ENCODE measurements at regions not wholly inside any gene's neighbourhood (a gene's known extent, or its start where the extent isn't known, plus 50 kb on each side); places are given as distances from the start of the nearest gene placed in this dataset.

DNA sequence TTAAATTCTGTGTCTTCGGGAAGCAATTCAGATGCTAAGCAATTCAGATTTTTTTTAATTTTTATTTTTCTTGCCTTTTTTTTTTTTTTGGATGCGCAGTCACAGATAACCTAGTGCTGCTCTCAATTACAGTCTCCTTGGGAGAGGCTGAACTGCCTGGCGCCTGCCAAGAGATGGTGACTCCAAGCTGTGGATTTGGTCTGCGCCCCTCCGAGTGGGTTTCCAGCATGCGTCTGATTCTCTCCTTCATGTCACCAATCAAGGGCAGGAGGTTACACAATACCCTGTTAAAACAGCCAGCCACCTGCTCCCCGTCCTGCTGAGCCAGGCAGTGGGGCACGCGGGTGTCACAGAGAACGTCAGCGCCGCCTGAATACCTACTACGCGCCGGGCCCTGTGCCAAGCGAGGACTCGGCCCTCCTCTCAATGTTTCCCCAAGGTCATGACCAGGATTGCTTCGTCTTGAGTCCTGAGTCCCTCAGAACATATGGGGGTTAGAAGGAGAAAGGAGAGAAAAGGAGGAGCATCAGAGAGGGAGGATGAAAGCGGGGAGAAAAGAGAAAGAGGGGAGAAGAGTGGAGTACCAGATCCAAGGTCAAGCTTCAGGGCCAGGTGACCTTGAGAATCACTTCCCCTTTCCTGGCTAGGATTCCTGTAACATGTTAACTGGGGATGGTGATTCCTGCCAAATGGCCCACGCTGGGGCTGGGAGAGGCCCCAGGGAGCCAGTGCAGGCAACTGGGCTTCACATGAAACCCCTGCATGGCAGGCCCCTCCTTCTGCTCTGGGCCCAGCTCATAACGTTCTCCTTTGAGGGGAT is 213.6 kb downstream of the URI1 start:
- Histone ChIP-seq H3K79me2 (ENCODE audit: control insufficient read depth, low read length) (no peaks in the 10 kb centered on the region), H3K4me2 (ENCODE audit: low read length) (no peak overlapping the region), H3K36me3 (ENCODE audit: control insufficient read depth, low read length) (no peaks in the 10 kb centered on the region), H3K27me3 (ENCODE audit: control insufficient read depth, low read length) (no peaks in the 10 kb centered on the region), H3K27ac (ENCODE audit: low read depth, low read length) (no peak overlapping the region), H3F3A (ENCODE audit: control insufficient read depth, insufficient read depth) (no peaks in the 10 kb centered on the region), H3K4me3 (ENCODE audit: low read length) (no peak overlapping the region), H3K9me2 (replicated peaks; ENCODE audit: control insufficient read depth, low read length) (no peaks in the 10 kb centered on the region), H3K9me3 (ENCODE audit: control insufficient read depth, insufficient read depth, low read length) (no peaks in the 10 kb centered on the region), H3K4me1 (ENCODE audit: control insufficient read depth, low read length) (peaks cover 14% of the 10 kb centered on the region), H4K20me1 (ENCODE audit: control insufficient read depth, insufficient read depth, low read depth, low read length) (no peaks in the 10 kb centered on the region)
- TF ChIP-seq, protein P1, sequence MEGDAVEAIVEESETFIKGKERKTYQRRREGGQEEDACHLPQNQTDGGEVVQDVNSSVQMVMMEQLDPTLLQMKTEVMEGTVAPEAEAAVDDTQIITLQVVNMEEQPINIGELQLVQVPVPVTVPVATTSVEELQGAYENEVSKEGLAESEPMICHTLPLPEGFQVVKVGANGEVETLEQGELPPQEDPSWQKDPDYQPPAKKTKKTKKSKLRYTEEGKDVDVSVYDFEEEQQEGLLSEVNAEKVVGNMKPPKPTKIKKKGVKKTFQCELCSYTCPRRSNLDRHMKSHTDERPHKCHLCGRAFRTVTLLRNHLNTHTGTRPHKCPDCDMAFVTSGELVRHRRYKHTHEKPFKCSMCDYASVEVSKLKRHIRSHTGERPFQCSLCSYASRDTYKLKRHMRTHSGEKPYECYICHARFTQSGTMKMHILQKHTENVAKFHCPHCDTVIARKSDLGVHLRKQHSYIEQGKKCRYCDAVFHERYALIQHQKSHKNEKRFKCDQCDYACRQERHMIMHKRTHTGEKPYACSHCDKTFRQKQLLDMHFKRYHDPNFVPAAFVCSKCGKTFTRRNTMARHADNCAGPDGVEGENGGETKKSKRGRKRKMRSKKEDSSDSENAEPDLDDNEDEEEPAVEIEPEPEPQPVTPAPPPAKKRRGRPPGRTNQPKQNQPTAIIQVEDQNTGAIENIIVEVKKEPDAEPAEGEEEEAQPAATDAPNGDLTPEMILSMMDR (IDR thresholded peaks at IDR 0.05; ENCODE audit: low read depth, low read length, poor library complexity, severe bottlenecking), result no peak
- no peak for TF ChIP-seq EZH2phosphoT487 (IDR thresholded peaks at IDR 0.05; ENCODE audit: borderline replicate concordance, low read length)

DNA sequence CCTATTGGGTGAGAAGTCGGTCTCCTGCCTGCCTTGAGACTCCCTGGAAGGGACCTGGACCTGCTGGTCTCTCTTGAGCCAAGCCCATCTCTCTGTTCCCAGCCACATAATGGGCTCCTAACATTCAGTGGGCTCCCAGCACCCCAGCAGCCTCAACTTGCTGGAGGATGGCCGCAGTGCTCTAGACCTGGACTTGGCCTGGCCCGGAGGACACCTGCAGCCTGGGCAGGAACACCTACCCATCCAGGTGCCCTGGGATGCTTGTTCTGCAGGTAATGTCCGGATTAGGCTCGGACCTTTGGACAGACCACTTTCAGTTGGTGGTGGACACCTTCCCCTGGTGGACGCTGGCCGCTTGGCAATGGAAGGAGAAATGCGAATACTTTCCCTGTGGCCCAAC is 214.6 kb downstream of the URI1 start:
- H3K27me3 ChIP-seq (ENCODE audit: control insufficient read depth, low read length), result no peaks in the 10 kb centered on the region
- no peaks in the 10 kb centered on the region for H4K20me1 ChIP-seq (ENCODE audit: control insufficient read depth, insufficient read depth, low read depth, low read length)
- TF ChIP-seq EZH2phosphoT487 (IDR thresholded peaks at IDR 0.05; ENCODE audit: borderline replicate concordance, low read length), result no peak
- TF ChIP-seq, protein P1 (IDR thresholded peaks at IDR 0.05; ENCODE audit: low read depth, low read length, poor library complexity, severe bottlenecking), result no peak
- H3K36me3 ChIP-seq (ENCODE audit: control insufficient read depth, low read length), result no peaks in the 10 kb centered on the region
- H3K4me1 ChIP-seq (ENCODE audit: control insufficient read depth, low read length), result peaks cover 14% of the 10 kb centered on the region
- H3K9me2 ChIP-seq (replicated peaks; ENCODE audit: control insufficient read depth, low read length), result no peaks in the 10 kb centered on the region
- H3K4me3 ChIP-seq (ENCODE audit: low read length), result no peak overlapping the region
- no peaks in the 10 kb centered on the region for H3K9me3 ChIP-seq (ENCODE audit: control insufficient read depth, insufficient read depth, low read length)
- H3F3A ChIP-seq (ENCODE audit: control insufficient read depth, insufficient read depth), result no peaks in the 10 kb centered on the region
- no peak overlapping the region for H3K4me2 ChIP-seq (ENCODE audit: low read length)
- no peak overlapping the region for H3K27ac ChIP-seq (ENCODE audit: low read depth, low read length)
- H3K79me2 ChIP-seq (ENCODE audit: control insufficient read depth, low read length), result no peaks in the 10 kb centered on the region

DNA sequence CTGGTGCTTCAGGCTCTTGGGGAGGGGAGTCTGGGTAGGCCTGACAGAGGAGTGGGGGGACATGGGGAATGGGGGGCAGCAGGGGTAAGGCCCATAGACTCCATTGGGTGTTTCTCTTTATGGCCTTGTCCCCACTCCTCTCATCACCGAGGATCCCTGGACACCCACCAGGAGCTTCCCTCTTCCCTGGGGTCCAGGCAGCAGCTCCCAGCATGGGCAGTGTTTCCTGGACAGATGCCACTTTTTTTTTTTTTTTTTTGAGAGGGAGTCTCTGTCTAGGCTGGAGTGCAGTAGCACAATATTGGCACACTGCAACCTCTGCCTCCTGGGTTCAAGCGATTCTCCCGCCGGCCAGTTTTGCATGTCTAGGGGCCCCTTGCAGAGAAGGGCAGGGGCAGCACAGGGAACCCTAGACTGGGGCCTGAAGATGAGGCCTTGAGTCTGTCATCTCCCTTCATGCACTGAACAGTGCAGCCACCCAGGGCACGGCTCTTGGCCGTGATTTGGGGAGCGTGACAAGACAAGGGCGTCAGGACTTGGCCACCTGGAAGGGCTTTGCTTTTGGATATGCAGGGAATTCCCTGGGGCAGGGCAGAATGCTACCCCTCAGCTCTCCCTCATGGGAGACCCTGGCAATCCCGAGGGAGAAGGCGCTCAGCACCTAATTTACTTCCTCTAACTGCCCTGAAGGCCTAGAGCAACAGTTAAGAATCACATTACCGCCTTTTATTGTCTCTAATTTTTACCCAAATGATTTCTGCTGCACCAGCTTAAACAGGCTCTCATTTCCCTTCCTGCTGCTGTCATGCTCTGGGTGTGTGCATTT is 213.9 kb upstream of the ZNF536 start:
- Histone ChIP-seq H3K4me2 (ENCODE audit: low read length) (no peak overlapping the region), H3K4me3 (ENCODE audit: low read length) (no peak overlapping the region), H3K9me3 (ENCODE audit: control insufficient read depth, insufficient read depth, low read length) (no peaks in the 10 kb centered on the region), H3F3A (ENCODE audit: control insufficient read depth, insufficient read depth) (no peaks in the 10 kb centered on the region), H3K79me2 (ENCODE audit: control insufficient read depth, low read length) (no peaks in the 10 kb centered on the region), H4K20me1 (ENCODE audit: control insufficient read depth, insufficient read depth, low read depth, low read length) (no peaks in the 10 kb centered on the region), H3K27me3 (ENCODE audit: control insufficient read depth, low read length) (no peaks in the 10 kb centered on the region), H3K4me1 (ENCODE audit: control insufficient read depth, low read length) (peaks cover 11% of the 10 kb centered on the region), H3K9me2 (replicated peaks; ENCODE audit: control insufficient read depth, low read length) (no peaks in the 10 kb centered on the region), H3K36me3 (ENCODE audit: control insufficient read depth, low read length) (no peaks in the 10 kb centered on the region), H3K27ac (ENCODE audit: low read depth, low read length) (no peak overlapping the region)
- TF ChIP-seq, protein P1 (IDR thresholded peaks at IDR 0.05; ENCODE audit: low read depth, low read length, poor library complexity, severe bottlenecking), result no peak
- TF ChIP-seq EZH2phosphoT487 (IDR thresholded peaks at IDR 0.05; ENCODE audit: borderline replicate concordance, low read length), result no peak

All from DOHH2 (cell line).